PC-9 (cell line): ENCODE measurements at regions not wholly inside any gene's neighbourhood (a gene's known extent, or its start where the extent isn't known, plus 50 kb on each side); places are given as distances from the start of the nearest gene placed in this dataset.

Experiments used
- EZH2 ChIP-seq: fragments of 200-600 bp; sonication (generic); IDR thresholded peaks from 2 replicates; pipeline ENCODE4 v1.8.0; 2017; ENCODE audit warnings: antibody characterized with exemption, low read depth
- TF ChIP-seq, protein P1 (sequence below): fragments of 200-600 bp; sonication (generic); conservative IDR thresholded peaks from 2 replicates; pipeline ENCODE4 v1.6.1; 2017; ENCODE audit warnings: mixed run types, antibody characterized with exemption, mild to moderate bottlenecking, moderate library complexity

GRCh38 chr4:81860111-81860510 lies 388.4 kb upstream of the RASGEF1B start:
- TF ChIP-seq, protein P1, sequence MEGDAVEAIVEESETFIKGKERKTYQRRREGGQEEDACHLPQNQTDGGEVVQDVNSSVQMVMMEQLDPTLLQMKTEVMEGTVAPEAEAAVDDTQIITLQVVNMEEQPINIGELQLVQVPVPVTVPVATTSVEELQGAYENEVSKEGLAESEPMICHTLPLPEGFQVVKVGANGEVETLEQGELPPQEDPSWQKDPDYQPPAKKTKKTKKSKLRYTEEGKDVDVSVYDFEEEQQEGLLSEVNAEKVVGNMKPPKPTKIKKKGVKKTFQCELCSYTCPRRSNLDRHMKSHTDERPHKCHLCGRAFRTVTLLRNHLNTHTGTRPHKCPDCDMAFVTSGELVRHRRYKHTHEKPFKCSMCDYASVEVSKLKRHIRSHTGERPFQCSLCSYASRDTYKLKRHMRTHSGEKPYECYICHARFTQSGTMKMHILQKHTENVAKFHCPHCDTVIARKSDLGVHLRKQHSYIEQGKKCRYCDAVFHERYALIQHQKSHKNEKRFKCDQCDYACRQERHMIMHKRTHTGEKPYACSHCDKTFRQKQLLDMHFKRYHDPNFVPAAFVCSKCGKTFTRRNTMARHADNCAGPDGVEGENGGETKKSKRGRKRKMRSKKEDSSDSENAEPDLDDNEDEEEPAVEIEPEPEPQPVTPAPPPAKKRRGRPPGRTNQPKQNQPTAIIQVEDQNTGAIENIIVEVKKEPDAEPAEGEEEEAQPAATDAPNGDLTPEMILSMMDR = no peak
- TF ChIP-seq EZH2 = no peak
